ENCODE measurements at regions not wholly inside any gene's neighbourhood (a gene's known extent, or its start where the extent isn't known, plus 50 kb on each side); places are given as distances from the start of the nearest gene placed in this dataset.

DNA sequence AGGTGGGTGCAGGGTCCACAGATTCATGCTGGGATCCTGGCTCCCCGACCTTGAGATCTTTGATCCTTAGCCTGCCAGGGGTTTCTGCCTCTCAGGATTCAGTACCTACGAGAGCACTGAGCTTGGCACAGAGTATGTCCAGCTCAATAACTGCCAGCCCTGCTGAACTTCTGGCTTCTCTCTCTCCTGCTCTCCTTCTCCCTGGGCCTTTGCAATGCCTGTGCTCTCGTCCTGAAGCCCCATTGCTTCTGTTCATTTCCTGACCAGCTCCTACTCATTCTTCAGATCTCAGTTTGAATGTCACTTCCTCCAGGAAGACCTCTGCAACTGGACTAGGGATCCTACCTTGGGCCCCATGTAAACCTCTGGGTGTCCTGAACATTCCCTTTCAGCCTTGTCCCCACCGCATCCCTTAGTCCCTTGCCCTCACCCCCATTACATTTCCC is 113.8 kb upstream of the HAAO start:
- TF ChIP-seq TAF1 (IDR thresholded peaks at IDR 0.05; ENCODE audit: borderline replicate concordance, insufficient read depth, low read length) (no peak; the same call in 1 of the 2 replicates), POLR2AphosphoS5 (IDR thresholded peaks at IDR 0.05; ENCODE audit: low read depth, low read length) (no peak)
- TF ChIP-seq, protein P1, sequence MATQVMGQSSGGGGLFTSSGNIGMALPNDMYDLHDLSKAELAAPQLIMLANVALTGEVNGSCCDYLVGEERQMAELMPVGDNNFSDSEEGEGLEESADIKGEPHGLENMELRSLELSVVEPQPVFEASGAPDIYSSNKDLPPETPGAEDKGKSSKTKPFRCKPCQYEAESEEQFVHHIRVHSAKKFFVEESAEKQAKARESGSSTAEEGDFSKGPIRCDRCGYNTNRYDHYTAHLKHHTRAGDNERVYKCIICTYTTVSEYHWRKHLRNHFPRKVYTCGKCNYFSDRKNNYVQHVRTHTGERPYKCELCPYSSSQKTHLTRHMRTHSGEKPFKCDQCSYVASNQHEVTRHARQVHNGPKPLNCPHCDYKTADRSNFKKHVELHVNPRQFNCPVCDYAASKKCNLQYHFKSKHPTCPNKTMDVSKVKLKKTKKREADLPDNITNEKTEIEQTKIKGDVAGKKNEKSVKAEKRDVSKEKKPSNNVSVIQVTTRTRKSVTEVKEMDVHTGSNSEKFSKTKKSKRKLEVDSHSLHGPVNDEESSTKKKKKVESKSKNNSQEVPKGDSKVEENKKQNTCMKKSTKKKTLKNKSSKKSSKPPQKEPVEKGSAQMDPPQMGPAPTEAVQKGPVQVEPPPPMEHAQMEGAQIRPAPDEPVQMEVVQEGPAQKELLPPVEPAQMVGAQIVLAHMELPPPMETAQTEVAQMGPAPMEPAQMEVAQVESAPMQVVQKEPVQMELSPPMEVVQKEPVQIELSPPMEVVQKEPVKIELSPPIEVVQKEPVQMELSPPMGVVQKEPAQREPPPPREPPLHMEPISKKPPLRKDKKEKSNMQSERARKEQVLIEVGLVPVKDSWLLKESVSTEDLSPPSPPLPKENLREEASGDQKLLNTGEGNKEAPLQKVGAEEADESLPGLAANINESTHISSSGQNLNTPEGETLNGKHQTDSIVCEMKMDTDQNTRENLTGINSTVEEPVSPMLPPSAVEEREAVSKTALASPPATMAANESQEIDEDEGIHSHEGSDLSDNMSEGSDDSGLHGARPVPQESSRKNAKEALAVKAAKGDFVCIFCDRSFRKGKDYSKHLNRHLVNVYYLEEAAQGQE (IDR thresholded peaks at IDR 0.05; ENCODE audit: insufficient read depth in 1 of 2, low read depth in 2 of 2, low read length in 2 of 2) = no peak

Measured in PFSK-1 (cell line).